ENCODE measurements at regions not wholly inside any gene's neighbourhood (a gene's known extent, or its start where the extent isn't known, plus 50 kb on each side); places are given as distances from the start of the nearest gene placed in this dataset.
A peak's percentile ranks its signal among the peaks of the same experiment; 100 is the strongest.

GRCh38 chr10:58948303-58948702 is 228.1 kb upstream of the PHYHIPL start:
- Histone ChIP-seq H3K36me3 (no peaks in the 10 kb centered on the region), H3K4me3 (no peak overlapping the region), H3K4me1 (replicated peaks) (peaks cover 19% of the 10 kb centered on the region), H3K9me3 (replicated peaks) (no peaks in the 10 kb centered on the region), H3K27ac (no peak overlapping the region), H3K27me3 (replicated peaks) (no peaks in the 10 kb centered on the region)
- DNase-seq (ENCODE audit: low read depth in 1 of 2, low spot score in 2 of 2), result no peak

- Histone ChIP-seq H3K9me3 (replicated peaks) (no peaks in the 10 kb centered on the region), H3K4me1 (replicated peaks) (peaks cover 19% of the 10 kb centered on the region), H3K36me3 (no peaks in the 10 kb centered on the region), H3K27me3 (replicated peaks) (no peaks in the 10 kb centered on the region), H3K4me3 (no peak overlapping the region), H3K27ac (no peak overlapping the region)
- peak in 1 of 2 experiments; percentile 16 for DNase-seq (ENCODE audit: low read depth in 1 of 2, low spot score in 2 of 2)
Measured at GRCh38 chr10:58950618-58951017, 225.8 kb upstream of the PHYHIPL start.

DNA sequence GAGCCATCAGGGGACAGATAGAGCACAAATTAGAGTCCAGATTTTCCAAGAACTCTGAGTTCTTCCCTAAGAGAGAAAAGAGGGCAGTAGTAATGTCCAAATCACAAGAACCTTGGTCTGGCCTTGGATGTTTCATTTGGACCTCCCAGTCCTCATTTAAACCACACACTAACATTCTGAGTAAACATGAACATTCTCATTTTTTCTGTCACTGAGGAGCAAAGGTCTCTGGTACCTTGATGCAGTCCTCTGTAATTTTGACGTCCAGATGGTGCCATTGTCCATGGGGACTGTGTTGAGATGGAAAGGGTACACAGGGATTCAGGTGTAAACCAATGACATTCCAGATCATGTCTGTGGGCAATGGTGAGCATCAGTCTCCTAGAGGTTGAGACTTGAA is 225.4 kb upstream of the PHYHIPL start:
- peaks cover 19% of the 10 kb centered on the region for H3K4me1 ChIP-seq (replicated peaks)
- H3K9me3 ChIP-seq (replicated peaks), result no peaks in the 10 kb centered on the region
- DNase-seq (ENCODE audit: low read depth in 1 of 2, low spot score in 2 of 2), result no peak

GRCh38 chr10:58951746-58952145 is 224.7 kb upstream of the PHYHIPL start:
- peaks cover 19% of the 10 kb centered on the region for H3K4me1 ChIP-seq (replicated peaks)
- H3K9me3 ChIP-seq (replicated peaks), result no peaks in the 10 kb centered on the region
- DNase-seq (ENCODE audit: low read depth in 1 of 2, low spot score in 2 of 2), result peak in 1 of 2 experiments; percentile 10
- H3K36me3 ChIP-seq, result no peaks in the 10 kb centered on the region
- H3K4me3 ChIP-seq, result no peak overlapping the region
- no peaks in the 10 kb centered on the region for H3K27me3 ChIP-seq (replicated peaks)
- no peak overlapping the region for H3K27ac ChIP-seq

More for the DNA sequence above, 225.4 kb upstream of the PHYHIPL start:
- H3K4me3 ChIP-seq, result no peak overlapping the region
- no peaks in the 10 kb centered on the region for H3K27me3 ChIP-seq (replicated peaks)
- no peaks in the 10 kb centered on the region for H3K36me3 ChIP-seq
- no peak overlapping the region for H3K27ac ChIP-seq

DNA sequence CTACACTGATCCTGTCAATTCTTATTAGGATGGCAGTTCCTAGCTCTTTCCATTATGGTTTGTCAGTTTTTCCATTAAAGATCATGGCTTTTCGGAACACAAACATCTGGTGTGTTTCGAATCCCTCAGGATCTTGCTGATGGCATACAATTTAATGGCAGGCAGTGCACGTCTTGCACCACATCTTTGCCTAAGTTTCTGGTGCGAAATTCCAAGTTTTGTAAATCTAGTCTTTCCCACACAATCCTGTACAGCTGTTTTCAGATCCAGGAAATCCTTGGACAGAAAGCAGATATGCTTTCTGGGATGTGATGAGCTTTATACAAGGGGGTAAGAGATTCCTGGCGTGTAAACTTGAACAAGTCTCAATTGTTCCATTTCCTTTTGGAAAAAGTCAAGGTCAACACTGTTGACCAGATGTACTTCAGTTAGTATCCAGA is 224.3 kb upstream of the PHYHIPL start:
- no peak overlapping the region for H3K4me3 ChIP-seq

GRCh38 chr10:58952747-58953466 is 223.5 kb upstream of the PHYHIPL start:
- Histone ChIP-seq H3K4me1 (replicated peaks) (peaks cover 19% of the 10 kb centered on the region), H3K27me3 (replicated peaks) (no peaks in the 10 kb centered on the region), H3K27ac (no peak overlapping the region), H3K9me3 (replicated peaks) (no peaks in the 10 kb centered on the region), H3K36me3 (no peaks in the 10 kb centered on the region), H3K4me3 (no peak overlapping the region)
- DNase-seq (ENCODE audit: low read depth in 1 of 2, low spot score in 2 of 2), result peak; percentile 49 to 53

More for the DNA sequence above, 224.3 kb upstream of the PHYHIPL start:
- Histone ChIP-seq H3K27me3 (replicated peaks) (no peaks in the 10 kb centered on the region), H3K4me1 (replicated peaks) (peaks cover 19% of the 10 kb centered on the region), H3K27ac (no peak overlapping the region), H3K9me3 (replicated peaks) (no peaks in the 10 kb centered on the region), H3K36me3 (no peaks in the 10 kb centered on the region)
- DNase-seq (ENCODE audit: low read depth in 1 of 2, low spot score in 2 of 2), result no peak

DNA sequence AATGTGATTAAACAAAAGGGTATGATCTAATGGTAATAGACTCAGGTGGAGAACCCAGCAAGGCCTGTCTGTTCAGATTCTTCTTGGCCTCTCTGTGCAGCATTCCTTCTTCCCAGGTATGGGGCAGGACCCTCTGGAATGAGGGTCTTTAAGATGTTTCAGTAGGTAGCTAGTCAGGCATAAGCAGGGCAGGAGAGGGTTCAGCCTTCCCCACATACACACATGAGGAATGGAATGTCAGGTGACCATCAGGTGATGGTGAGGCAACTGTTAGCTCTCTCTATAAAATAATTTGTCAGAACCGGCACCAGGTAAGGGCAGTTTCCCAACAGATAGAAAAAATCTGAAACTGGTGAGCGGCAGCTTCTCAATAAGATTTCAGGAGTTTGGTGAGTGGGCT is 222.3 kb upstream of the PHYHIPL start:
- Histone ChIP-seq H3K27ac (no peak overlapping the region), H3K4me1 (replicated peaks) (peaks cover 19% of the 10 kb centered on the region)

GRCh38 chr10:58955615-58956014 is 220.8 kb upstream of the PHYHIPL start:
- Histone ChIP-seq H3K4me1 (replicated peaks) (peaks cover 16% of the 10 kb centered on the region), H3K9me3 (replicated peaks) (no peaks in the 10 kb centered on the region), H3K27ac (no peak overlapping the region), H3K27me3 (replicated peaks) (no peaks in the 10 kb centered on the region), H3K36me3 (no peaks in the 10 kb centered on the region), H3K4me3 (no peak overlapping the region)
- no peak for DNase-seq (ENCODE audit: low read depth in 1 of 2, low spot score in 2 of 2)

More for the DNA sequence above, 222.3 kb upstream of the PHYHIPL start:
- no peak overlapping the region for H3K4me3 ChIP-seq
- H3K27me3 ChIP-seq (replicated peaks), result no peaks in the 10 kb centered on the region
- no peak for DNase-seq (ENCODE audit: low read depth in 1 of 2, low spot score in 2 of 2)
- no peaks in the 10 kb centered on the region for H3K9me3 ChIP-seq (replicated peaks)
- H3K36me3 ChIP-seq, result no peaks in the 10 kb centered on the region

- H3K27ac ChIP-seq, result no peak overlapping the region
- no peak for DNase-seq (ENCODE audit: low read depth in 1 of 2, low spot score in 2 of 2)
- no peaks in the 10 kb centered on the region for H3K36me3 ChIP-seq
- H3K27me3 ChIP-seq (replicated peaks), result no peaks in the 10 kb centered on the region
- H3K4me1 ChIP-seq (replicated peaks), result peaks cover 7% of the 10 kb centered on the region
- H3K9me3 ChIP-seq (replicated peaks), result no peaks in the 10 kb centered on the region
- no peak overlapping the region for H3K4me3 ChIP-seq
Measured at GRCh38 chr10:58956926-58957325, 219.5 kb upstream of the PHYHIPL start.

- no peak overlapping the region for H3K27ac ChIP-seq
- no peaks in the 10 kb centered on the region for H3K9me3 ChIP-seq (replicated peaks)
- H3K4me3 ChIP-seq, result no peak overlapping the region
- peaks cover 1% of the 10 kb centered on the region; the same call in 1 of the 2 replicates for H3K4me1 ChIP-seq (replicated peaks)
- H3K36me3 ChIP-seq, result no peaks in the 10 kb centered on the region
- no peaks in the 10 kb centered on the region for H3K27me3 ChIP-seq (replicated peaks)
- no peak for DNase-seq (ENCODE audit: low read depth in 1 of 2, low spot score in 2 of 2)
Measured at GRCh38 chr10:58957517-58957916, 218.9 kb upstream of the PHYHIPL start.

GRCh38 chr10:58963101-58963534 is 213.3 kb upstream of the PHYHIPL start:
- Histone ChIP-seq H3K9me3 (replicated peaks) (no peaks in the 10 kb centered on the region), H3K4me3 (no peak overlapping the region), H3K4me1 (replicated peaks) (no peaks in the 10 kb centered on the region), H3K36me3 (no peaks in the 10 kb centered on the region), H3K27ac (no peak overlapping the region), H3K27me3 (replicated peaks) (no peaks in the 10 kb centered on the region)
- no peak for DNase-seq (ENCODE audit: low read depth in 1 of 2, low spot score in 2 of 2)

DNA sequence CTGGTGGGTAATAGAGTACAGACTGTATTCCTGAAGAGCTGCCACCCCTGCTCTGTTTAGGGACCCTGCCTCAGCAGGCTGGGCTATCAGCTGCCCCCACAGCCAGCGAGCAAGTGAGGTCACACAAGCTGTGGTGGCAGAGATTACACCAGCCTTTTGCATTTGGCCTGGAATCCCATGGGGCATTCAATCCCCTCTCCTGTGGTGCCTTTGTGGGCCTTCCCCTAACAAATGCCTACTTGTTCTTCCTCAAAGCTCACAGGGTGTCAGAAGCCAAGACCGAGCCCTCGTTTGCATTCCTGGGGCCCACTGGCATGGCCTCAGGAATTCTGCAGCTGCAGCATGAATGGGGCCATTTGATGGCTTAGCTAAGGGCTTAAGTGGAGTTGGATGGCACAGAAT is 212.7 kb upstream of the PHYHIPL start:
- H3K4me3 ChIP-seq, result no peak overlapping the region
- H3K27me3 ChIP-seq (replicated peaks), result no peaks in the 10 kb centered on the region
- no peak for DNase-seq (ENCODE audit: low read depth in 1 of 2, low spot score in 2 of 2)
- no peak overlapping the region for H3K27ac ChIP-seq
- H3K9me3 ChIP-seq (replicated peaks), result no peaks in the 10 kb centered on the region
- H3K4me1 ChIP-seq (replicated peaks), result no peaks in the 10 kb centered on the region
- H3K36me3 ChIP-seq, result no peaks in the 10 kb centered on the region

- Histone ChIP-seq H3K27me3 (replicated peaks) (no peaks in the 10 kb centered on the region), H3K4me1 (replicated peaks) (no peaks in the 10 kb centered on the region), H3K4me3 (no peak overlapping the region), H3K9me3 (replicated peaks) (no peaks in the 10 kb centered on the region), H3K36me3 (no peaks in the 10 kb centered on the region), H3K27ac (no peak overlapping the region)
- no peak for DNase-seq (ENCODE audit: low read depth in 1 of 2, low spot score in 2 of 2)
Measured at GRCh38 chr10:58965855-58966254, 210.6 kb upstream of the PHYHIPL start.

DNA sequence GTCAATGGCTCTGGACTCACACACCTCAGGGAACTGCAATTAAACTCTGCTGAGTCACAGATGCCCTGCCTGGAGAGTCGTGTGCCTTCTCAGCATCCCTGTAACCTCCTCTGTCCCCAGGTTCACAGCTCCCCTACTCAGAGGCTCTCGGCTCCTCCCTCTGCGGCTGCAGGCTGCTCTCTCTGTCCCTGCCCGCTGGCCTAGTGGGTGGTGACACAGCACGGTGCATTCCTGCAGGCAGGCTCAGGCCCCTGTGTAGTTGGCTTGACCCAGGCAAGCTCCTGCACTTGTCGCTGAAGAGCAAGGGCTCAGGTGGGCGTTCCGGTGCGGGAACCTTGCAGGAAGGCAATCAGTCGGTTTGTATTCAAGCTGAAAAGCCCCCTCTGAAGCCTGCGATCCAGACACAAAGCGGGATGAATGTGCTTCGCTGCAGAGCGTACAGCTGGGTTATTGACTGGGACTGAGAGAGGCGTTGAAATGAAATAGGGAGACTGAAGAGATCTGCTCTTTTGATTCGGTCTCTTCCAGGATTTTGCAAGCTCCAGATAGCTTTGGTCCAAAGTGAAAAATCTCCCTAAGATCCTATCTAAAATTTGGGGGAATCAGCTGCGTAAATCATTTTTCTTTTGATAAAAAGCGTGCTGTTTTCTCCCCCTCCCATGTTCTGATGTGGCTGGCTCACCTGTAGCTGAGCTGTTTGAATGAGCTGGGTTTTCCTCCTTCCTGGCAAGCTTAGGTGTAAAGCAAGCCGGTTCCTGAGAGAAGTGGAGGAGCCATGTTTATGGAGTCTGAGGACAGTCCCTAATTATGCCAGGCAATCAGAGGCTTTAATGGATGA is 208.7 kb upstream of the PHYHIPL start:
- no peaks in the 10 kb centered on the region for H3K9me3 ChIP-seq (replicated peaks)
- H3K4me3 ChIP-seq, result no peak overlapping the region
- no peaks in the 10 kb centered on the region for H3K27me3 ChIP-seq (replicated peaks)
- no peaks in the 10 kb centered on the region for H3K36me3 ChIP-seq
- DNase-seq (ENCODE audit: low read depth in 1 of 2, low spot score in 2 of 2), result no peak
- no peak overlapping the region for H3K27ac ChIP-seq
- no peaks in the 10 kb centered on the region for H3K4me1 ChIP-seq (replicated peaks)

Measured in SJSA1 (cell line).